A673 (cell line): ENCODE measurements at regions not wholly inside any gene's neighbourhood (a gene's known extent, or its start where the extent isn't known, plus 50 kb on each side); places are given as distances from the start of the nearest gene placed in this dataset.

Experiments
- EZH2 ChIP-seq: fragments of 200-600 bp; sonication (generic); IDR thresholded peaks from 2 replicates; pipeline ENCODE4 v1.6.1; 2017; ENCODE audit warnings: borderline replicate concordance, low read depth, mild to moderate bottlenecking, mixed read lengths, antibody characterized with exemption, low read length; ENCODE audit not compliant: poor library complexity, severe bottlenecking
- TF ChIP-seq, protein P1 (sequence below): fragments of 300-800, 200-600 bp; sonication (generic); conservative IDR thresholded peaks from 2 replicates; pipeline ENCODE4 v1.5.1; 2017; ENCODE audit warnings: low read depth, mild to moderate bottlenecking, antibody characterized with exemption, low read length, moderate library complexity, mixed read lengths

DNA sequence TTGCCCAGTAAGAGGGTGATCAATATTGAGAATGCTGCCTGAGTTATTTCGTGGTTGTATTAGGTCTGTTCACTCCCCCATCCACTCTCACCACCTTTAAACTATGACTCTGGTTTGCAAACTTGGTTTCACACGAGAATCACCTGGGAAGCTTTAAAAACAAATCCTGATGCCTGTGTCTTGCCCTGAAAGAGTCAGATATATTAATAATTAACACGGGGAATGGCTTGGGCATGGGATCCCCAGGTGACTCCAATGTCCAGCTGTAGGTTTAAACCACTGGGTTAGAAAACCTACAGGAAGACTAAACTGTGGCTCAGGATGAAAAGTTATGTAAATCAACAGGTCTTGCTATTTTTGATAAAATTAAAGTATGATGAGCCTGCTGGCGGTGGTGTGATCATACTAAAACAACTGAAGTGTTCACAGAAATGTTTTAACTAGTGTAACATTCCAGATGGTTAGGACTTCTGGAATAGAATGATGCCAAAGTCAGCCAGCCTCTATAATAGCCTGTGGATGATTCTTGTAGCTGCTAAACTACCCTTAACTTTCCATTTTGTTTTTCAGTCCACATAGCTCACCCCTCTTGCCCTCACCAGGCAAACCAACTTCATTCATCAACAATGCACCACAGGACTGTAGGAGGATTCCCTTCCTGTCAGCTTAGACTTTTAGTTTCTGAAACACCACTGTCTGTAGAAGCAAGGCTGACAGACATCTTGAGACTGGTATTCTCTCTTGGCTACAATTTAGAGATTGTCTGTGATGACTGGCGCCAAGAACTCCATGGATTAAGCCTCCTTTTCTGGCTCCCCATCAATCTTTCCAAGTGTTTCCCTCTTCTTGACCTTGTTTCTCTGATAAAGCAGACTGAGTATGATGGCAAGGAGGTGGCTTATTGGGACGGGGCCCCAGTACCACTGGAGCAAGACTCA lies 119.1 kb upstream of the ADAMTS9 start:
- TF ChIP-seq, protein P1, sequence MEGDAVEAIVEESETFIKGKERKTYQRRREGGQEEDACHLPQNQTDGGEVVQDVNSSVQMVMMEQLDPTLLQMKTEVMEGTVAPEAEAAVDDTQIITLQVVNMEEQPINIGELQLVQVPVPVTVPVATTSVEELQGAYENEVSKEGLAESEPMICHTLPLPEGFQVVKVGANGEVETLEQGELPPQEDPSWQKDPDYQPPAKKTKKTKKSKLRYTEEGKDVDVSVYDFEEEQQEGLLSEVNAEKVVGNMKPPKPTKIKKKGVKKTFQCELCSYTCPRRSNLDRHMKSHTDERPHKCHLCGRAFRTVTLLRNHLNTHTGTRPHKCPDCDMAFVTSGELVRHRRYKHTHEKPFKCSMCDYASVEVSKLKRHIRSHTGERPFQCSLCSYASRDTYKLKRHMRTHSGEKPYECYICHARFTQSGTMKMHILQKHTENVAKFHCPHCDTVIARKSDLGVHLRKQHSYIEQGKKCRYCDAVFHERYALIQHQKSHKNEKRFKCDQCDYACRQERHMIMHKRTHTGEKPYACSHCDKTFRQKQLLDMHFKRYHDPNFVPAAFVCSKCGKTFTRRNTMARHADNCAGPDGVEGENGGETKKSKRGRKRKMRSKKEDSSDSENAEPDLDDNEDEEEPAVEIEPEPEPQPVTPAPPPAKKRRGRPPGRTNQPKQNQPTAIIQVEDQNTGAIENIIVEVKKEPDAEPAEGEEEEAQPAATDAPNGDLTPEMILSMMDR: no peak
- TF ChIP-seq EZH2: no peak
